ENCODE measurements at regions not wholly inside any gene's neighbourhood (a gene's known extent, or its start where the extent isn't known, plus 50 kb on each side); places are given as distances from the start of the nearest gene placed in this dataset.

DNA sequence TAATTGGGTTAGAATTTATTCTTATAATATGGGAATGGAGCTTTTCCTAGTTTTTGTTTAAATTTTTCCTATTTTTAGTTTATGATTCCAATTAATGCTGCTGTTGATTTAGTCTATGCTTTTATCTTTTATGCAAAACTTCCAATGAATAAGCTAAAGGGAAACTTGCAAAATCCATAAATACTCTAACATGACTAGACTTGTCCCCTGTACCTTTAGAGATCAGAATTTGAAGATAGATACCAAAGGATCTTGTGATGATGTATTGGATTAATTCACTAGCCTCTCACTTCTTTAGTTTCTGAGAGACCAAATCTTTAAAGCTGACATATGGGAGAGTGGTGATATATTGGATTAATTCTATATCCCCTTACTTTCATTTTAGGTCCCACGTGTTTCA lies 306.6 kb upstream of the PRMT6 start:
- no peak for DNase-seq (ENCODE audit: low read depth)
- H3K4me3 ChIP-seq (ENCODE audit: low read depth, low read length) = no peak overlapping the region
- TF ChIP-seq CTCF (IDR thresholded peaks at IDR 0.05; ENCODE audit: insufficient read depth, low read length) = no peak

- no peak for DNase-seq (ENCODE audit: low read depth)
- no peak for TF ChIP-seq CTCF (IDR thresholded peaks at IDR 0.05; ENCODE audit: insufficient read depth, low read length)
- no peak overlapping the region for H3K4me3 ChIP-seq (ENCODE audit: low read depth, low read length)
Observed at GRCh38 chr1:106751002-106751401, 305.5 kb upstream of the PRMT6 start.

DNA sequence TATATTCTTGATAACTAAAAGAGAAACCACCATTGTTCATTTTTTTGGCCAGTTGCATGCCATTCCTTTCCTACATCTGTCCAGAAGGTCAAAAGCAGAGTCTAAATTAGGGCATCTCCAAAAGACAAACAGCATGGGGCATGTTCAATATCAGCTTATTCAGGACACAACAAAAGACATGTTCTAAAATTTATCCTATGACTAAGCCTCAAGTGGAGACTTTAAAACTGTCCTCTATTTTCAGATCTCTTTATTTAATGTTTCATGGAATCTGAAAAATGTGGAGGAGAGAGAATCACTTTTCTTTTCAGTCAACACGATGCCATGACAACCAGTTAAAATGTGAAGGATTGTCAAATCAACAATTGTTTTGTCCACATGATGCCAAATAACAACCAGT lies 303.4 kb upstream of the PRMT6 start:
- H3K4me3 ChIP-seq (ENCODE audit: low read depth, low read length) = no peak overlapping the region
- peak; percentile 67 for DNase-seq (ENCODE audit: low read depth)
- TF ChIP-seq CTCF (IDR thresholded peaks at IDR 0.05; ENCODE audit: insufficient read depth, low read length) = no peak

DNA sequence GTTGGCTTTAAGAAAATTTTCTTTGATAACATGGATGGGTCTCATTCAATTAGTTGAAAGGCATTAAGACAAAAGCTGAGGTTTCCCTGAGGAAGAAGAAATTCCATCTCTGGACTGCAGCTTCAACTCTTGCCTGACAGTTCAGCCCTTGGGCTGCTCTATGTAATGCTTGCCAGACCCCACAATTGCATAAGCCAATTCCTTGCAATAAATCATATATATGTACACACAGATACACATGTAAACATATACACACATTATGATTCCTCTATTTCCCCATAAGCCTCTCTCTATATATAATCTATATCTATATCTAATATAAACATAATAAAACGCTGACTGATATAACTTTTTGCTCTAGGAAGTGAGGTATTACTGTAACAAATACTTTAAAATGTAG lies 301.5 kb upstream of the PRMT6 start:
- no peak for TF ChIP-seq CTCF (IDR thresholded peaks at IDR 0.05; ENCODE audit: insufficient read depth, low read length)
- H3K4me3 ChIP-seq (ENCODE audit: low read depth, low read length) = no peak overlapping the region
- peak; percentile 35 for DNase-seq (ENCODE audit: low read depth)

- H3K4me3 ChIP-seq (ENCODE audit: low read depth, low read length) = no peak overlapping the region
- DNase-seq (ENCODE audit: low read depth) = peak; percentile 95
- TF ChIP-seq CTCF (IDR thresholded peaks at IDR 0.05; ENCODE audit: insufficient read depth, low read length) = no peak
Observed at GRCh38 chr1:106755682-106756406, 300.6 kb upstream of the PRMT6 start.

GRCh38 chr1:106756752-106757151 lies 299.7 kb upstream of the PRMT6 start:
- peak; percentile 30 for DNase-seq (ENCODE audit: low read depth)
- TF ChIP-seq CTCF (IDR thresholded peaks at IDR 0.05; ENCODE audit: insufficient read depth, low read length) = no peak

GRCh38 chr1:106768077-106768476 lies 288.4 kb upstream of the PRMT6 start:
- TF ChIP-seq CTCF (IDR thresholded peaks at IDR 0.05; ENCODE audit: insufficient read depth, low read length) = no peak
- peak; percentile 53 for DNase-seq (ENCODE audit: low read depth)
- no peak overlapping the region for H3K4me3 ChIP-seq (ENCODE audit: low read depth, low read length)

More at GRCh38 chr1:106756752-106757151, 299.7 kb upstream of the PRMT6 start:
- no peak overlapping the region for H3K4me3 ChIP-seq (ENCODE audit: low read depth, low read length)

Data from fibroblast of the aortic adventitia (primary cell).